Activated CD4-positive, alpha-beta T cell treated with anti-CD3 and anti-CD28 coated beads, Interleukin-2, amount 50 U/mL, for 48 hours (primary cell): ENCODE measurements at regions not wholly inside any gene's neighbourhood (a gene's known extent, or its start where the extent isn't known, plus 50 kb on each side); places are given as distances from the start of the nearest gene placed in this dataset.
"Not testable (repeated sequence)": the region's sequence is repeated elsewhere in the genome, so short reads cannot be mapped to it uniquely, and the experiment has no call there.

Experiments used
- DNase-seq, 2 experiments: peaks; one replicate each; pipeline ENCODE4 v3.0.0-alpha.2; 2020

GRCh38 chr5:118365718-118366117, 622.6 kb downstream of the DTWD2 start:
- no peak for DNase-seq

- no peak for DNase-seq
These were observed 633.5 kb downstream of the DTWD2 start for GRCh38 chr5:118354797-118355196.

- no peak for DNase-seq
These were observed 634.4 kb downstream of the DTWD2 start for GRCh38 chr5:118353970-118354369.

- no peak for DNase-seq
These were observed 651.9 kb downstream of the DTWD2 start for GRCh38 chr5:118336468-118336867.

GRCh38 chr5:118327389-118327788, 661.0 kb downstream of the DTWD2 start:
- no peak for DNase-seq

GRCh38 chr5:118326481-118327045, 661.8 kb downstream of the DTWD2 start:
- no peak for DNase-seq

GRCh38 chr5:118325931-118326330, 662.4 kb downstream of the DTWD2 start:
- DNase-seq = no peak

GRCh38 chr5:118323723-118324122, 664.6 kb downstream of the DTWD2 start:
- DNase-seq = not testable (repeated sequence)

- DNase-seq = no peak
These were observed 667.3 kb downstream of the DTWD2 start for GRCh38 chr5:118321081-118321480.

- no peak for DNase-seq
These were observed 668.2 kb downstream of the DTWD2 start for GRCh38 chr5:118320121-118320520.

- DNase-seq = no peak
These were observed 673.4 kb downstream of the DTWD2 start for GRCh38 chr5:118314931-118315330.

- no peak for DNase-seq
These were observed 677.1 kb downstream of the DTWD2 start for GRCh38 chr5:118311103-118311819.

GRCh38 chr5:118310401-118310800, 677.9 kb downstream of the DTWD2 start:
- no peak for DNase-seq

- DNase-seq = no peak
These were observed 685.1 kb downstream of the DTWD2 start for GRCh38 chr5:118303296-118303695.

GRCh38 chr5:118302786-118303185, 685.6 kb downstream of the DTWD2 start:
- no peak for DNase-seq

- no peak for DNase-seq
These were observed 686.7 kb downstream of the DTWD2 start for GRCh38 chr5:118301696-118302095.

GRCh38 chr5:118295045-118295444, 693.3 kb downstream of the DTWD2 start:
- no peak for DNase-seq

GRCh38 chr5:118293378-118293777, 695.0 kb downstream of the DTWD2 start:
- DNase-seq = no peak

GRCh38 chr5:118290204-118290603, 698.1 kb downstream of the DTWD2 start:
- no peak for DNase-seq

GRCh38 chr5:118284230-118284629, 704.1 kb downstream of the DTWD2 start:
- DNase-seq = not testable (repeated sequence)

- DNase-seq = not testable (repeated sequence)
These were observed 705.8 kb downstream of the DTWD2 start for GRCh38 chr5:118282480-118283038.

- DNase-seq = no peak
These were observed 708.6 kb downstream of the DTWD2 start for GRCh38 chr5:118279540-118280294.

GRCh38 chr5:118270526-118270925, 717.8 kb downstream of the DTWD2 start:
- DNase-seq = no peak

- DNase-seq = no peak
These were observed 730.1 kb downstream of the DTWD2 start for GRCh38 chr5:118258223-118258622.
